ENCODE measurements at regions not wholly inside any gene's neighbourhood (a gene's known extent, or its start where the extent isn't known, plus 50 kb on each side); places are given as distances from the start of the nearest gene placed in this dataset.
"Not testable (repeated sequence)": the region's sequence is repeated elsewhere in the genome, so short reads cannot be mapped to it uniquely, and the experiment has no call there.

DNA sequence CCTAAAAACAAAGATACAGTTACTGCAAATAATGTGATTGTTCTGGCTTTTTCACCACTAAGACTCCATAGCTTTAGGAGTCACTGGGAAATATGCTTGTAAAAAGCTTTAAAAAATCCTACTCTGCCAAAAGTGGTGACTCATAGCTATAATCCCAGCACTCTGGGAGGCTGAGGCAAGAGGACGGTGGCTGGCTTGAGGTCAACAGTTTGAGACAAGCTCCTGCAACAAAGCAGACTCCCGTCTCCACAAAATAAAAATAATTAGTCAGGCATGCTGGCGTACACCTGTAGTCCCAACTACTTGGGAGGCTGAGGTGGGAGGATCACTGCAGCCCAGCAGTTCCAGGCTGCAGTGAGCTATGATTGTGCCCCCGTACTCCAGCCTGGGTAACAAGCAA is 406.4 kb downstream of the HTR1A start:
- no peak for DNase-seq

DNA sequence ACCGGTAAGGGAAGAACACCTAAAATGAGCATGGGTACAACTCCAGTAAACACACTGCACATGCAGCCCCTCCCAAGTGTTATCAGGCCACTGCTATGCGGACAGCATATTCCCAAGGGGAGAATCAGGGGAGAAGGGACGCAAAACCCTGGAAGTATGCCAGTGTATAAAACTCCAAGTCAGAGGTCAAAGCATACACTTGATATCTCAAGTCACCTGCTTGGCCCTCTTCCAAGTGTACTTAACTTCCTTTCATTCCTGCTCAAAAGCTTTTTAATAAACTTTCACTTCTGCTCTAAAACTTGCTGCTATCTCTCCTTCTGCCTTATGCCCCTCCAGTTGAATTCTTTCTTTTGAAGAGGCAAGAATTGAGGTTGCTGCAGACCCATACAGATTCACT is 408.1 kb downstream of the HTR1A start:
- no peak for DNase-seq

DNA sequence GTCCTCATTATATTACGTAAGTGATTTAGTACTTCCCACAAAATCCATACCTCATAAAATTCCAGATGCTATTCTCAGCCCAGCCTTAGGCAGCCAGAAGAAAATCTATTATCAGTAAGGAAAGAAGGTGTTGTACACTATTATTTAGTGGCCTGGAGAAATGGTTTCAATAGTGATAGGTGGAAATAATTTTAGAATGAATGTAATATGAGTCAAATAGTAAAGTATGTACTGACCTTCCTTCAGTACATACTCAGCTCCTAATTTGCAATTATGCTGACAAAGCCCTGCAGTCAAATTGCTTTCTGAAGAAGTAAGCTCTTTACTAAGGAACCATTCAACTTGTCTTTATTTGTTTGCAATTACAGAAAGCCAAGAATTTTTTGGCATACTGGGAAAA is 409.2 kb downstream of the HTR1A start:
- no peak for DNase-seq

DNA sequence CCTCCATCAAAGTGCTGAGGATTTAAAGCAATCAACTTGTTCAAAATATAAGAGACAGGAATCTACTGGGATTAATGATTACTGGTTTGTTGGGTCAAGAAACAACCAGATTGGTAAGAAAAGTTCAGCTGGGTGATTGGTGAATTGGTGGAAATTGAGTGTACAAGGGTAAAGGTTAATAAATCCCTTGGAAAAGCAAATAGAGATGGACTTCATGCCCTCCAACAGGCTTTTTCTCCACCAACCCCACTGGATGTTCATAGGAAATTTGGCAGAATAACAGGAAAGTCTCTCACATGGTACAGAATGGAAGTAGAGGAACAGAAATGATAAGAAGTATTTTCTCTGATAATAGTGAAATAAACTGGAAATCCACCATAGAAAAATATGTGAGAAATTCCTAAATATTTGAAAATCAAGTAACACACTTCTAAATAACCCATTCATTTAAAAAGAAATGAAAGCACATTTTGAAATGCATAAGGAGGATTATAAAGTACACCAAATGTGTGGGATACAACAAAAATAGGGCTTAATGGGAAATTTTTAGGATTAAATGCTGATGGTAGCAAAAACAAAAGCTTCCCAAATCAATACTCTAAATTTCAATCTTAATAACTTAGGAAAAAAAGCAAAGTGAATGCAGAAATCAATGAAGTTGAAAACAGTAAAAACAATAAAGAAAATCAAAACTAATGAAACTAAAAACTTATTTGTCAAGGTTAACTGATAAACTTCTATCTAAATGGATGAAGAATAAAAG is 426.2 kb downstream of the HTR1A start:
- no peak for DNase-seq

DNA sequence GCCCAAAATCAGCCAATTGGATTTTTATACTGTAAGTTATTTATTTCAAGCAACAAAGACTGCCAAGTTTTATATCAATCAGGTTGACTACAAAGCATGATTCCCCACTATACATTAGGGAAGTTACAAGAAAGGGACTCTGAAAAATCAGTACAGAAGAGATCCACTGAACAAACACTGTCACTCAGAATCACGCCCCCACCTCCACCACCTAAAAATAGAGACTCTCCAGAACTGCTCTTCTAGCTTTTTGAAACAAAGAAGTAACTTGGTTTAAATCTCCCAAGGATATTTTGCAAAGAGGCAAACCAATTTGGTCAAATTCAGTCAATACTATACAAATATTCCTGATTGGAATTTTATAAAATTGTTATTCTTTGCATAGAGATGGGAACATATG is 438.0 kb downstream of the HTR1A start:
- no peak for DNase-seq

DNA sequence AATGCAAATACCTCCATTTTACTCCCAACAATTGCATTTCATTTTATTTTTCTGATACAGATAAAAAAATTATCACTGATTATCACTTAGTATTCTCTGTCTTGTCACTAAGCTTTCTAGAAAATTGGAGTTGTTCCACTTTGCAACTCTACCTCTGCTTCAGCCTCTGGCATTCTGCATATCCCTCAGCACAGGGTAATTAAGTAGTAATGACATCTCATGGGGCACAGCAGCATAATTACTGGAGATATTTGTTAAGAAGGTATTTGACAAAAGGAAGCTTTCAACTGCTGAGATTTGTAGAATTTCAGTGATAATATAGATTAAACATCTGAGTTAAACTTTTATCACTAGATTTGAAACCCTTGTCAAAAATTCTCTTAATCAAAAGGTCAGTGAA is 446.2 kb downstream of the HTR1A start:
- no peak for DNase-seq

DNA sequence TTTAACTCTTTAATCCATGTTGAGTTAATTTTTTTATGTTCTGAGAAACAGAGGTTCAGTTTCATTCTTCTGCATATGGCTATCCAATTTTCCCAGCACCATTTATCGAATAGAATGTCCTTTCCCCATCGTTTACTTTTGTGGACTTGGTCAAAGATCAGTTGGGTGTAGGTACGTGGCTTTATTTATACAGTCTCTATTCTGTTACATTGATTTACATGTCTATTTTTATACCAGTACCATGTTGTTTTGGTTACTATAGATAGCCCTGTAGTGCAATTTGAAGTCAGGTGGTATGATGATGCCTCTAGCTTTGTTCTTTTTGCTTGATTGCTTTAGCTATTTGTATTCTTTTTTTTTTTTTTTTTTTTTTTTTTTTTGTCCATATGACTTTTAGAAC is 462.0 kb downstream of the HTR1A start:
- DNase-seq = no peak

DNA sequence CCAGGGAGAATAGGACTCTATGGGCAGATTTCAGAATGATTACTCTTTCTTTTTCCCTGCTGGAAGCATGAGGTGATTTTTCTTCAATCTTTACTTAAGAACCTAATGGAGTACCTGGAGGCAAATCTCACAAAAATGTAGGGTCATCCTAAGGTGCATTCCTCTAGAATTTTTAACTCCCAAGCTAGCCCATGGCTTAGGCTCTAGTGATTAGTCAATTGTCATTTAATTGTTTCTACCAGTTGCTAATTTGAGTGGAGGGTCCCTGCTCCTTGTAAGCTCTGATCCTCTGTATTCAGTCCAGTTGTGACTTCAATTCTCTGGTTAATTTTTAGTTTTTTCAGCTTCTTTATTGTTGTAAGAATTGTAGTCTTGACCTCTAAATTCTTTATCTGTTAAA is 467.0 kb downstream of the HTR1A start:
- no peak for DNase-seq

DNA sequence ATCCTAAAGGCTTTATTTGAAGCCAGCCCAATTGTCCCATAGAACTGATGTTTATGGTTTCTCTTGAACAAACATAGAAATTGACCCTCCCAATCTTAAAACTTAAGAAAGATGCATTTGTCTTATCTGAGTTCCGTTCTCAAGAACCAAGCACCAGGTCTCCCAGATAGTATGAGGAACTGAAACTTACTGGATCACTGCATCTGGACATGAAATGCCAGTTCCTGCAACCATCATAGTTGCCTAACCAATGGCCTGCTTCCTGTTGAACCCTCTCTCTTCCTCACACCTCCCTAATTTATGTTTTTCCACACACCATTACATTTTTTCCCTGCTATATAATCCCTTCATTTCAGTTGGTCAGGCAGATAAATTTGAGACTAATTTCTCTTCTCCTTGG is 478.9 kb downstream of the HTR1A start:
- no peak for DNase-seq

DNA sequence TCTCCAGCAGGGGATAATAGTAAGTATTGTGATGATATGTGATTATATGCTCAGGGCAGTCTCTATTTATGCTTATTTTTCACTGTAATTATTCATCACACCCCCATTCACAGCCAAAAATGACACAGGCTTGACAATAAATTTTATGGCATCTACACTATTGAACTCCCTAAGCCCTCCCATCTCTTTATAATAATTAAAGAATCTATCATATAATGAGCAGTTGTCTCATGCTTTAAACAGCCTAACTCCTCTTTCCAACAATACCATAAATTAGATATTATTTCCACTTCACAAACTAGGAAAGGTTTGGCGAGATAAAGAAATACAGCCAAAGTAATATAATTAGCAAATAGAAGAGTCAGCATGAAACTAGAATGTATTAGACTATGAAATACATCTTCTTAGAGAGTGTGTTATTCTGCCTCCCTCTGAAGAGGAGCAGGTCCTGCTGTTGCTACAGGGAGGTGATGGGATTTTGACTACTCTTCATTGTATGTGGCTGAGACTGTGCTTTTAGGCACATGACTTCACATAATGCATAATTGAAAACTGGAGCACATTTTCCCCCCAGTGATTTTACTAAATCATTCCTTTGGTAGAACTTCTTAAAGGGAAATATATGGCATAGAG is 488.8 kb downstream of the HTR1A start:
- no peak for DNase-seq

DNA sequence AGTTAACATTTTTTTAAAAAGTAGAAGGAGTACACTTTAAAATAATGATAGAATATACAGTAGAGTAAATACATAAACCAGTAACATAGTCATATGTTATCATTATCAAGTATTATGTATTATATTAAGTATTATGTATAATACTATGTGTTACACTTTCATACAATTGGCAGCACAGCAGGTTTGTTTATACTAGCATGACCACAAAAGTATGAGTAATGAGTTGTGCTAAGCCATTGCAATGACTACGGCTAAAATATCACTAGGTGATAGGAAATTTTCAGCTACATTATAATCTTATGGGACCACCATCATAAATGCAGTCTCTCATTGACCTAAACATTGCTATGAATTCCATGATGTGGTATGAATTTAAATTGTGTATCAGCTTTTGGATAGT is 506.0 kb downstream of the HTR1A start:
- DNase-seq = no peak

DNA sequence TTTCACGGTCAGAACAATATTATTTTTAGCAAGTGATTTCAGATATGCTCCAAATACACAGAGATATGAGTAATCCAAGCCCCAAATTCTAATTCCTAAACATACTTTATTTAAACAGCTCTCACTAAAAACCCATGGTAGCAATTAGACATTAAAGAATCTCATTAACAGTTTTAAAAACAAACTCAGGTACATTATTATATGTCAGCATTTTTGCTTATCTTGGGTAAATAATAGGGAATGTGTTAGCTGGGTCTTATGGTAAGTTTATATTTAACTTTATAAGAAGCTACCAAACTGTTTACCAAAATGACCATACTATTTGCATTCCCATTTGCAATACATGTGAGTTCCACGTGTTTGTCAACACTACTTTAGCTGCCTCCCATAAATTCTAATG is 511.1 kb downstream of the HTR1A start:
- no peak for DNase-seq

DNA sequence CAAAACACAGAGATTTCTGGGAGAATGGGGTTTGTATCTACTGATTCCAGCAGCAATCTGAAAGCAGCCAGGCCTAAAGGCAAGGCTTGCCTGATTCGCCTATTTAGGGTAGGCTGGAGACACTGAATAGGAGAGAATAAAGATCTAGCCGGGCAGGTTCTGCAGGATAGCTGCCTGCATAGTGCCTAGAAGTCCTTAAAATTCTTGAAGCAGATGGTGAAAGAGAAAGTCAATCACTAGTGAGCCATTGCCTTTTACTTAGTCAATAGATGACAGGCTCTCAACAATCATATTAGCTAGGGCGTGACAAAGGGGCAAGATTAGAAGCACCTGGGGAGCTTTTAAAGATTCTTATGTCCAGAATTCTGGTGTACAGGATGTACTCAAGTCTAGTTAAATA is 522.7 kb downstream of the HTR1A start:
- DNase-seq = no peak

DNA sequence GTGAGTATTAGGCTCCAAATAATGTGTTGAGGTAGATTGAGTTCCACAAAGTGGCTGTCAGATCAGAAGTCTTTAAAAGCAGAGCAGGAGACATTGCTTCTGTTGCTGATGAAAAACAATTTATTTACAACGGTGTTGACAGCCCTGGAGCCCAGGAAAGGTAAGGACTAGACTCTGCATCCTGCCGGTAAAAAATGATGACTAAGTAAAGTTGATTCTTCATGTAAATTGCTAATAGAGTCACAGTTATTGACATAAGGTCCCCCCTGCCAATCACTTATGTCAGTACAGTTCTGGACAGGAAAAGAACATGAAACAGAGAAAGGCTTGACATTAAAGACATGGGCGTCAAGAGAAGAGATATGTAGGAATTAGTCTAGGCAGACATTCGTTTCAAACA is 552.5 kb downstream of the HTR1A start:
- DNase-seq = no peak

DNA sequence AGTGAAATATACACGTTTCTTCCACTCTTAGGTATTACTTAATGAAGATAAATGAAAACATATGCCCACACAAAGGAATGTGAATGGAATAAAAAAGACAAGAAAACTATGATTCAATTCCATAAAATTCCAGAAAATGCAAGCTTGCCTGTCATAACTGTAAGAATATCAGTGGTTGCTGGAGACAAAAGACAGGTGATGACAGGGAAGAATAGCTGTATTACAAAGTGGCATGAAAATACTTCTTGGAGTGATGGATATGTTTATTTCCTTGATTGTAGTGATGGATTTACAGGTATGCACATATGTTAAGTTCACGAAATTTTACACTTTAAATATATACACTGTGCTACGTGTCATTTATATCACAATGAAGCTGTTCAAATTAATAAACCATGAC is 553.3 kb downstream of the HTR1A start:
- no peak for DNase-seq

DNA sequence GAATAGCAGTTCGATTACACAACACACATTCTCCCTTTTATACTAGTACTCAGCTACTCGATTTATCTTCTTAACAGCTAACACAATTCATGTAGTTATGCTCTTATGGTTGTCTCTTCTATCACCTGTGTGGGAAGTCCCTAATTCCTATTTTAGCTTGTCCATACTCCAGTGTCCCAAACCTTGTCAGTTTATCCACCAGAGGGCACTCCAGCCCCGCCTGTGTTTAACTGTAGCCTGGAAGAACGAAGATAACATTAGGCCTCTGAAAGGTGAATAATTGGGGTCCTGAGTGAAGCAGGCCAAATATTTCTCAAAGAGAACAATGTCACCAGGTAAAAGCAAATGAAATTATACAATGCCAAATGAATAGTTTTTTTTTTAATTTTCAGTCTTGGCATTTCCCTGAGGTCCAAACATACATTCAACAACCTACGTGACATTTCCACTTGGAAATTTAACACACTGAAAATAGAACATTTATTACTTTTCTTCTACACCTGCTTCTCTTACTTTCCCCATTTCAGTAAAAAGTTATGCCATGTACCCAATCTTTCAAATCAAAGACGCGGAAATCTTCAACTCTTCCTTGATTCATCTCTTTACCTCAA is 560.7 kb downstream of the HTR1A start:
- peak; percentile 11 for DNase-seq

DNA sequence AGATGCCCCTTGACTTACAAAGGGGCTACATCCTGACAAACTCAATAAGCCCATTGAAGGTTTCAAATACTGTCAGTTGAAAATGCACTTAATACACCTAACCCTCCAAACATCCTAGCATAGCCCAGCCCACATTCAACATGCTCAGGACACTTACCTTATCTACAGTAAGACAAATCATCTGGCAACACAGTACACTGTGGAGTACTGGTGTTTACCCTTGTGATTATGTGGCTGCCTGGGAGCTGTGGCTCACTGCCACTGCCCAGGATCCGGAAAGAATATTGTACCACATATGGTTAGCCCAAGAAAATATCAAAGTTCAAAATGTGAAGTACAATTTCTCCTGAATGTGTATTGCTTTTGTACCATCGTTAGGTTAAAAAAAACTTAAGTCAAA is 562.2 kb downstream of the HTR1A start:
- DNase-seq = no peak

DNA sequence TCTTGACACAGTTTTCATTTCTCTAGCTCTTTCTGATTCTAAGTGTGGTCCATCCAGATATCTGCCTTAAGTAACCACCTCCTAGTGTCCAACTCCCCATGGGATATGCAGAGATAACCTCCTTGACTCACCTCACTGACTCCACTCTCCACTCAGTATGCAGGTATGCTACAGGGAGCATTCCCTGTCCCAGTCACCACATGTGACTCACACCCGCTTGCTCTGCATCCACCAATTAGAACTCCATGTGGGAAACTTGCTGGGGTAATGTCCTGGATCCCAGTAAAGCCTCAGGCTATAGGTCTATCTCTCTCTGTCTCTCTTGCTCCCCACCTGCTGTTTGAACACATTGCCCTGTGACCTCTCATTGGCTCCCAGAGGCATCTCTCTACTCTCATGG is 563.9 kb downstream of the HTR1A start:
- no peak for DNase-seq

DNA sequence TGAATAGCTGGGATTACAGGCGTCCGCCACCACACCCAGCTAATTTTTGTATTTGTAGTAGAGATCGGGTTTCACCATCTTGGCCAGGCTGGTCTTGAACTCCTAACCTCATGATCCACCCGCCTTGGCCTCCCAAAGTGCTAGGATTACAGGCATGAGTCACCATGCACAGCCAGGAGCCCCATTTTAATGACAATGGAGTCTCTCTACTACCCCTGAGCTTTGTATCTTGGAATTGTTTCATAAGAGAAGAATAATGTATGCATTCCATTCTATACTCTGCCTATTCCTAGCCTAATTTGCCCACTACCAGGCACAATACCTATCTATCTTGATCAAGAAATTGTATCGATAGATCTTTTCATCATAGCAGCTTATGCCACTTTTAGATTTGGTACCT is 574.1 kb downstream of the HTR1A start:
- not testable (repeated sequence) for DNase-seq

DNA sequence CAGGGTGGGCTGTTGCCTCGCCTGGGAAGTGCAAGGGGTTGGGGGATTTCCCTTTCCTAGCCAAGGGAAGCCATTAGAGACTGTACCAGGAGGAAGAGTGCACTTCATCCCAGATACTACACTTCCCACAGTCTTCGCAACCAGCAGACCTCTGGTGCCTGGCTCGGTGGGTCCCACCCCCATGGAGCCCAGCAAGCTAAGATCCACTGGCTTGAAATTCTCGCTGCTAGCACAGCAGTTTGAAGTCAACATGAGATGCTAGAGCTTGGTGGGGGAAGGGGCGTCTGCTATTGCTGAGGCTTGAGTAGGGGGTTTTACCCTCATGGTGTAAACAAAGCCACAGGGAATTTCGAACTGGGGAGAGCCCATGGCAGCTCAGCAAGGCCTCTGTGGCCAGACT is 586.4 kb downstream of the HTR1A start:
- DNase-seq = no peak

DNA sequence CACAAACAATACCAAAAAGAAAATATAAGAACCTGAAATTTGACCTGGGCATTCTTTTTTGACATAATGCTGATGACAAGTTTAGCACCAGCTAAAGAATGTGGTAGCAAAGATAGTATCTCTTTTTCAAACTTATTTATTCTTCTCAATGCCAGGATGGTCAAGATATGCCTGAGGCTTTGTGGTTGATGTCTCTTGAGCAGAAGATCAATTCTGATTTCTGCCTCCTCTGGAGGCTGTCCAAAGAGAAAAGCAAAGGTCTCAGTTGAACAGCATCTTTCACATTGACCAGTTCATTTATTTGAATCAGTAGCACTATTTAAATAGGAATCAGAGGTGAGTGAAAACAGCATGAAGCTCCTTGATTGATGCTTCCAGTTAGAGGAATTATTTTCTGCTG is 588.2 kb downstream of the HTR1A start:
- no peak for DNase-seq

DNA sequence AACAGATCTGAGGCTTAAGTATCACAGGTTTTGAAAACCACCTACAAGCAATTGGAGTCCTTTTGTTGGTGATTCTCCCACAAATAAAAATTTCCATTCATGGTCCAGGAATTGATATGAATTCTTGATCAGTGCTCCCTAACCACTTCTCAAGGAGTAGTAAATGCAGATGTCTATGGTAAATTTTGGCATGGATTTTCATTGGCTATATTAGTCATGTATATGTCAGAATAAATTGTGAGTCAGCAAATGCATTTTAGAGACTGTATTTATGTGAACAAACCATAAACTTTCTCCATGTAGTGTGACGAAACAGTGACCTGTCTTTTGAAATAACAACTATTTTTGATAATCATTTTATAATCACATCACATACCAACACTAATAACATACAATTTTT is 611.1 kb downstream of the HTR1A start:
- DNase-seq = no peak

DNA sequence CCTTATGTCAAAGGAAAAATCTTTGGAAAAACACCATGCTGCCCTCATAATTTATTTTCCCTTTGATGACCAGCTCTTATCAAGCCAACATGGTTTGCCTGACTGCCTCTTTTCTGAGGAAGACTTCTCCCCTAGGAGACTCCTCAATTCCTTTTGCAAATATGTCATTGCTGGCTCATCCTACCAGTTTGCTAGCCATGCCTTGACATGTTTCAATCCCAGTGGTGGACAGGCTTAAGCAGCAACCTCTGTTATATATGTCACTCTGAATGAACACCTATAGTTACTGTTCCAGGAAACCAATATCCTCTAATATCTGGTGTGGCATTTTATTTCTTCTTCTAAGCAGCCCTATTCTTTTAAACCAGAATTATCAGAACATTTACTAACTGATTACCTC is 615.8 kb downstream of the HTR1A start:
- DNase-seq = no peak

DNA sequence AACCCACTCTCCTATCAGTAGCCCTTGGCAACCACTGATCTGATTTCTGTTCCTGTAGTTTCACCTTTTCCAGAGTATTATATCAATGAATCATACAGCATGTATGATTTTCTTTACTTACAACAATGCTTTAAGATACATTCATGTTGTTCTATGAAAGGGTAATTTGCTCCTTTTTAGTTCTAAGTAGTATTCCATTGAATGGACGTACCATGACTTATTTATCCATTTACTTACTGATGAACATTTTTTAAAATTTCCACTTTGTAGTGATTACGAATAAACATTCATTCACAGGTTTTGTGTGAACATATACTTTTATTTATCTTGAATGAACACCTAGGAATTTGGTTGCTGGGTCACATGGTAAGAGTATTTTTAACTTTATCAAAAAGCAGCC is 620.8 kb downstream of the HTR1A start:
- no peak for DNase-seq

Data from right kidney (tissue), 1 donor.